Stimulated activated naive B cell treated with anti-CD40 and anti-IgM and Interleukin-4, amounts not matched to agents 10 μg/mL and 1 μg/mL and 100 μg/mL, for 72 hours (primary cell): ENCODE measurements at regions not wholly inside any gene's neighbourhood (a gene's known extent, or its start where the extent isn't known, plus 50 kb on each side); places are given as distances from the start of the nearest gene placed in this dataset.

Source experiments
- ATAC-seq, 2 donors: fragments of 150-1000 bp; cut with Tn5 transposase; replicated peaks; 2 replicates each; pipeline ENCODE4 v1.10.0; 2021; ENCODE audit warnings: moderate library complexity in 1 of 2
- DNase-seq: peaks from one replicate; pipeline ENCODE4 v3.0.0; 2021
- H3K27ac Mint-ChIP-seq: one replicate; pipeline ENCODE4 v1.8.0; 2022; ENCODE audit warnings: mild to moderate bottlenecking, mixed read lengths
- H3K27me3 Mint-ChIP-seq, 2 donors: one replicate each; pipeline ENCODE4 v1.8.0; 2022; ENCODE audit warnings: mixed read lengths in 2 of 2
- H3K36me3 Mint-ChIP-seq, 2 donors: one replicate each; pipeline ENCODE4 v1.8.0; 2022; ENCODE audit warnings: mixed read lengths in 2 of 2, mild to moderate bottlenecking in 1 of 2
- H3K4me1 Mint-ChIP-seq, 2 donors: one replicate each; pipeline ENCODE4 v1.8.0; 2022; ENCODE audit warnings: mixed read lengths in 2 of 2, mild to moderate bottlenecking in 1 of 2
- H3K4me3 Mint-ChIP-seq, 2 donors: one replicate each; pipeline ENCODE4 v1.8.0; 2022; ENCODE audit warnings: mild to moderate bottlenecking in 2 of 2, mixed read lengths in 2 of 2, moderate library complexity in 1 of 2
- H3K9me3 Mint-ChIP-seq, 2 donors: one replicate each; pipeline ENCODE4 v1.8.0; 2022; ENCODE audit warnings: mixed read lengths in 2 of 2, mild to moderate bottlenecking in 1 of 2

- DNase-seq (no peak), ATAC-seq (no peak)
- Mint-ChIP-seq H3K27ac (no peak overlapping the region), H3K9me3 (no peaks in the 10 kb centered on the region), H3K27me3 (peaks cover 0 to 19% of the 10 kb centered on the region in 2 donors), H3K36me3 (no peaks in the 10 kb centered on the region), H3K4me3 (no peak overlapping the region), H3K4me1 (no peaks in the 10 kb centered on the region)
Measured at GRCh38 chr10:1950803-1951495, 213.6 kb upstream of the ADARB2 start.

DNA sequence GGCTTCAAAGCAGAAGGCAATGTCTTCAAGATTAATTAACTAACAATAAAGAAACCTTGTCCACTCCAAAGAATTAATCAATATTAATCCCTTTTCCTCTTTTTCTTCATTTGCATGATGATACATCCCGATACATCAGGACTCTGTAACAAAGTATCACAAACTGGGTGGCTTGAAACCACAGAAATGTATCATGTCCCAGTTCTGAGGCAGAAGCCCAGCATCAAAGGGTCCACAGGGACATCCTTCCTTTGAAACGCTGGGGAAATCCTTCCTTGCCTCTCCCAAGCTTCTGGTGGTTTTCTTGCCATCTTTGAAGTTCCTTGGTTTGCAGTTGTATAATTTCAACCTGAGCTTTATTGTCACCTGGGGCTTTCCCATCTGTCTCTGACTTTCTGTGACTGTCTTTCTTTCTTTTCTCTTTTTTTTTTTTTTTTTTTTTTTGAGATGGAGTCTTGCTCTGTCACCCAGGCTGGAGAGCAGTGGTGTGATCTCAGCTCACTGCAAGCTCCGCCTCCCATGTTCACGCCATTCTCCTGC, 210.2 kb upstream of the ADARB2 start:
- H3K27ac Mint-ChIP-seq, result no peak overlapping the region
- no peak overlapping the region for H3K4me3 Mint-ChIP-seq
- H3K4me1 Mint-ChIP-seq, result peaks cover 16 to 21% of the 10 kb centered on the region in 2 donors
- peaks cover 0 to 4% of the 10 kb centered on the region in 2 donors for H3K9me3 Mint-ChIP-seq
- DNase-seq (no peak), ATAC-seq (no peak)
- H3K27me3 Mint-ChIP-seq, result peaks cover 8 to 19% of the 10 kb centered on the region in 2 donors
- peaks cover 0 to 1% of the 10 kb centered on the region in 2 donors for H3K36me3 Mint-ChIP-seq

GRCh38 chr10:1944487-1944886, 207.2 kb upstream of the ADARB2 start:
- Mint-ChIP-seq H3K27me3 (peaks cover 6 to 8% of the 10 kb centered on the region in 2 donors), H3K36me3 (peaks cover 0 to 1% of the 10 kb centered on the region in 2 donors), H3K4me1 (peaks cover 22 to 33% of the 10 kb centered on the region in 2 donors), H3K9me3 (peaks cover 2 to 6% of the 10 kb centered on the region in 2 donors), H3K4me3 (no peak overlapping the region), H3K27ac (no peak overlapping the region)
- DNase-seq, result no peak
- no peak for ATAC-seq

- Mint-ChIP-seq H3K4me3 (no peak overlapping the region), H3K36me3 (peaks cover 0 to 1% of the 10 kb centered on the region in 2 donors), H3K9me3 (peaks cover 5 to 10% of the 10 kb centered on the region in 2 donors), H3K27ac (no peak overlapping the region), H3K27me3 (peaks cover 0 to 8% of the 10 kb centered on the region in 2 donors), H3K4me1 (peaks cover 31 to 47% of the 10 kb centered on the region in 2 donors)
- DNase-seq (peak; percentile 24), ATAC-seq (peak; percentile 30 to 33)
Measured at GRCh38 chr10:1942478-1942877, 205.2 kb upstream of the ADARB2 start.

- peaks cover 5 to 6% of the 10 kb centered on the region in 2 donors for H3K9me3 Mint-ChIP-seq
- ATAC-seq, result peak; percentile 96
- peak overlapping the region; percentile 93 for H3K27ac Mint-ChIP-seq
- H3K27me3 Mint-ChIP-seq, result peaks cover 0 to 7% of the 10 kb centered on the region in 2 donors
- peaks cover 26 to 37% of the 10 kb centered on the region in 2 donors for H3K4me1 Mint-ChIP-seq
- H3K36me3 Mint-ChIP-seq, result no peaks in the 10 kb centered on the region
- DNase-seq, result peak; percentile 75
- H3K4me3 Mint-ChIP-seq, result peak overlapping the region; percentile 55 to 59
Measured at GRCh38 chr10:1939016-1939415, 201.7 kb upstream of the ADARB2 start.

GRCh38 chr10:1938317-1938716, 201.0 kb upstream of the ADARB2 start:
- ATAC-seq (no peak), DNase-seq (no peak)
- H3K27ac Mint-ChIP-seq, result no peak overlapping the region
- H3K4me3 Mint-ChIP-seq, result peak overlapping the region in 1 of 2 donors; percentile 21
- peaks cover 5 to 6% of the 10 kb centered on the region in 2 donors for H3K9me3 Mint-ChIP-seq
- H3K27me3 Mint-ChIP-seq, result peaks cover 0 to 7% of the 10 kb centered on the region in 2 donors
- no peaks in the 10 kb centered on the region for H3K36me3 Mint-ChIP-seq
- peaks cover 23 to 33% of the 10 kb centered on the region in 2 donors for H3K4me1 Mint-ChIP-seq

DNA sequence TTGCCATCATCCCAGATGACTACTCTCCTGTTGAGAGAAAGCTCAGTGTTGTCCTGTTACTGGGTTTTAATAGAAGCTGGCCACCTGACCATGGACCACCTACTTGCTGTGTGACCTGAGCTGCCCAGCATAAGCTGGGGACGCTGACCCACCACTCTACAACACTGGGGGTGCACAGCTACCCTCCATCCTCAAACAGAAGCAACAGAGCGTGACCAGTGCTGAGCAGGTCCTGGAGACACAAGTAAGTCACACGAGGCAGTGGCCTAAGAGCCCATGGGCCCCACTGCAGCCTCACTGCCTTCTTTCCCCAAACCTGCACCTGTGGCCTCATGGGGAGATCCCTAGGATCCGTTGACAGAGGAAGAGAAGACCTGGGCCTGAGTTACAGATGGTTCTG, 198.6 kb upstream of the ADARB2 start:
- Mint-ChIP-seq H3K27ac (no peak overlapping the region), H3K9me3 (peaks cover 5 to 6% of the 10 kb centered on the region in 2 donors), H3K36me3 (no peaks in the 10 kb centered on the region), H3K4me1 (peaks cover 20 to 28% of the 10 kb centered on the region in 2 donors), H3K27me3 (peaks cover 0 to 7% of the 10 kb centered on the region in 2 donors), H3K4me3 (no peak overlapping the region)
- DNase-seq, result no peak
- ATAC-seq, result no peak

GRCh38 chr10:1933215-1933614, 195.9 kb upstream of the ADARB2 start:
- peaks cover 7 to 8% of the 10 kb centered on the region in 2 donors for H3K27me3 Mint-ChIP-seq
- H3K27ac Mint-ChIP-seq, result no peak overlapping the region
- H3K4me3 Mint-ChIP-seq, result no peak overlapping the region
- DNase-seq (no peak), ATAC-seq (no peak)
- H3K36me3 Mint-ChIP-seq, result no peaks in the 10 kb centered on the region
- H3K4me1 Mint-ChIP-seq, result peaks cover 10 to 12% of the 10 kb centered on the region in 2 donors
- no peaks in the 10 kb centered on the region for H3K9me3 Mint-ChIP-seq

- Mint-ChIP-seq H3K4me3 (peak overlapping the region; percentile 10 to 33), H3K27ac (no peak overlapping the region), H3K36me3 (no peaks in the 10 kb centered on the region), H3K4me1 (peaks cover 10% of the 10 kb centered on the region in 2 donors), H3K27me3 (peaks cover 7 to 10% of the 10 kb centered on the region in 2 donors), H3K9me3 (no peaks in the 10 kb centered on the region)
- ATAC-seq (peak in 1 of 2 donors; percentile 64), DNase-seq (no peak)
Measured at GRCh38 chr10:1932692-1933094, 195.4 kb upstream of the ADARB2 start.

GRCh38 chr10:1928606-1929005, 191.3 kb upstream of the ADARB2 start:
- H3K36me3 Mint-ChIP-seq, result no peaks in the 10 kb centered on the region
- H3K4me3 Mint-ChIP-seq, result no peak overlapping the region
- DNase-seq (no peak), ATAC-seq (no peak)
- no peaks in the 10 kb centered on the region for H3K9me3 Mint-ChIP-seq
- peaks cover 0 to 10% of the 10 kb centered on the region in 2 donors for H3K27me3 Mint-ChIP-seq
- no peak overlapping the region for H3K27ac Mint-ChIP-seq
- peaks cover 8 to 10% of the 10 kb centered on the region in 2 donors for H3K4me1 Mint-ChIP-seq

- Mint-ChIP-seq H3K9me3 (peaks cover 0 to 1% of the 10 kb centered on the region in 2 donors), H3K27ac (no peak overlapping the region), H3K4me1 (no peaks in the 10 kb centered on the region), H3K36me3 (no peaks in the 10 kb centered on the region), H3K4me3 (no peak overlapping the region), H3K27me3 (peaks cover 5 to 10% of the 10 kb centered on the region in 2 donors)
- ATAC-seq (no peak), DNase-seq (no peak)
Measured at GRCh38 chr10:1923998-1924397, 186.7 kb upstream of the ADARB2 start.

- DNase-seq (no peak), ATAC-seq (no peak)
- H3K9me3 Mint-ChIP-seq, result peaks cover 0 to 1% of the 10 kb centered on the region in 2 donors
- H3K36me3 Mint-ChIP-seq, result no peaks in the 10 kb centered on the region
- peaks cover 5 to 6% of the 10 kb centered on the region in 2 donors for H3K27me3 Mint-ChIP-seq
- H3K27ac Mint-ChIP-seq, result no peak overlapping the region
- H3K4me3 Mint-ChIP-seq, result no peak overlapping the region
- H3K4me1 Mint-ChIP-seq, result no peaks in the 10 kb centered on the region
Measured at GRCh38 chr10:1923586-1923985, 186.3 kb upstream of the ADARB2 start.

GRCh38 chr10:1920941-1921340, 183.6 kb upstream of the ADARB2 start:
- Mint-ChIP-seq H3K4me1 (no peaks in the 10 kb centered on the region), H3K36me3 (no peaks in the 10 kb centered on the region), H3K27ac (no peak overlapping the region), H3K9me3 (peaks cover 3 to 7% of the 10 kb centered on the region in 2 donors), H3K4me3 (no peak overlapping the region), H3K27me3 (peaks cover 0 to 5% of the 10 kb centered on the region in 2 donors)
- ATAC-seq (no peak), DNase-seq (no peak)

- Mint-ChIP-seq H3K9me3 (peaks cover 3 to 7% of the 10 kb centered on the region in 2 donors), H3K4me3 (no peak overlapping the region), H3K27me3 (peaks cover 0 to 5% of the 10 kb centered on the region in 2 donors), H3K27ac (no peak overlapping the region), H3K36me3 (no peaks in the 10 kb centered on the region), H3K4me1 (no peaks in the 10 kb centered on the region)
- ATAC-seq (no peak), DNase-seq (no peak)
Measured at GRCh38 chr10:1920127-1920526, 182.8 kb upstream of the ADARB2 start.

GRCh38 chr10:1911771-1912170, 174.4 kb upstream of the ADARB2 start:
- DNase-seq (no peak), ATAC-seq (no peak)
- H3K27me3 Mint-ChIP-seq, result no peaks in the 10 kb centered on the region
- H3K36me3 Mint-ChIP-seq, result no peaks in the 10 kb centered on the region
- peaks cover 0 to 2% of the 10 kb centered on the region in 2 donors for H3K9me3 Mint-ChIP-seq
- H3K4me3 Mint-ChIP-seq, result no peak overlapping the region
- no peak overlapping the region for H3K27ac Mint-ChIP-seq
- no peaks in the 10 kb centered on the region for H3K4me1 Mint-ChIP-seq
